ENCODE measurements at regions not wholly inside any gene's neighbourhood (a gene's known extent, or its start where the extent isn't known, plus 50 kb on each side); places are given as distances from the start of the nearest gene placed in this dataset.
"Not testable (repeated sequence)": the region's sequence is repeated elsewhere in the genome, so short reads cannot be mapped to it uniquely, and the experiment has no call there.

GRCh38 chr2:37746011-37746410 is 74.6 kb upstream of the CDC42EP3 start:
- not testable (repeated sequence) for DNase-seq (ENCODE audit: low read depth); H3K4me3 ChIP-seq (ENCODE audit: insufficient read depth, low read depth, low read length); H3K9me3 Mint-ChIP-seq (ENCODE audit: unreplicated experiment); H3K27me3 Mint-ChIP-seq (ENCODE audit: low read depth, unreplicated experiment); H3K27ac Mint-ChIP-seq (ENCODE audit: unreplicated experiment); FAIRE-seq; H2AFZ ChIP-seq (ENCODE audit: low read depth, low read length); H3K4me3 Mint-ChIP-seq (ENCODE audit: unreplicated experiment); H3K9ac ChIP-seq (ENCODE audit: low read length); H3K4me1 ChIP-seq (ENCODE audit: insufficient read depth, low read length); H3K9me3 ChIP-seq (ENCODE audit: insufficient read depth, low read depth, low read length); H3K36me3 Mint-ChIP-seq (ENCODE audit: low read depth, unreplicated experiment); H3K4me2 ChIP-seq (ENCODE audit: low read length); H3K36me3 ChIP-seq (ENCODE audit: insufficient read depth, low read length); H3K79me2 ChIP-seq (ENCODE audit: insufficient read depth, low read length); H4K20me1 ChIP-seq (ENCODE audit: insufficient read depth, low read length); H3K4me1 Mint-ChIP-seq (ENCODE audit: low read depth, unreplicated experiment); H3K27me3 ChIP-seq (ENCODE audit: insufficient read depth, low read length); H3K27ac ChIP-seq (ENCODE audit: low read depth, low read length)

DNA sequence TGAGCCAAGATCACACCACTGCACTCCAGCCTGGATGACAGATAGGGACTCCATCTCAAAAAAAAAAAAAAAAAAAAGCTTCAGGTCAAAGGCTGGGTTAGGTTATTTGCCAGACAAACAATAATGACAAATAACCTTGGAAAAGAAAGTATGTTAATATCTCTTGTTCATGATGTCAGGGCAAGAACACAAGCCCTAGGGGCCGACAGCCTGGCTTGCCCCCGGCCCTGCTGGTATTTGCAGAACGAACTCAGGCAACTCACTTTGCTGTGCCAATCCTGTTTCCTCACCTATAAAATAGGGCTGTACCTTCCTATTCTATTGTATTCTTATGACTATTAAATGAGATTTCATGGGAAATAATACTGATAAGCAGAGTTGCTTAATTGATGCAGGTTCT is 75.4 kb upstream of the CDC42EP3 start:
- no peaks in the 10 kb centered on the region for H3K27me3 ChIP-seq (ENCODE audit: insufficient read depth, low read length)
- no peaks in the 10 kb centered on the region for H4K20me1 ChIP-seq (ENCODE audit: insufficient read depth, low read length)
- H3K9me3 ChIP-seq (ENCODE audit: insufficient read depth, low read depth, low read length) = no peaks in the 10 kb centered on the region
- no peak overlapping the region for H3K4me3 Mint-ChIP-seq (ENCODE audit: unreplicated experiment)
- TF ChIP-seq CTCF (IDR thresholded peaks at IDR 0.05; ENCODE audit: insufficient read depth, low read depth, low read length) (no peak), EZH2 (IDR thresholded peaks at IDR 0.05; ENCODE audit: insufficient read depth, low read length) (no peak)
- no peak overlapping the region for H3K27ac ChIP-seq (ENCODE audit: low read depth, low read length)
- H3K79me2 ChIP-seq (ENCODE audit: insufficient read depth, low read length) = no peaks in the 10 kb centered on the region
- H3K27me3 Mint-ChIP-seq (ENCODE audit: low read depth, unreplicated experiment) = peaks cover 8% of the 10 kb centered on the region
- no peak overlapping the region for H3K27ac Mint-ChIP-seq (ENCODE audit: unreplicated experiment)
- no peak for FAIRE-seq
- no peak for DNase-seq (ENCODE audit: low read depth)
- peaks cover 6% of the 10 kb centered on the region for H3K9me3 Mint-ChIP-seq (ENCODE audit: unreplicated experiment)
- no peaks in the 10 kb centered on the region for H3K36me3 Mint-ChIP-seq (ENCODE audit: low read depth, unreplicated experiment)
- no peak overlapping the region for H3K4me3 ChIP-seq (ENCODE audit: insufficient read depth, low read depth, low read length)
- H3K36me3 ChIP-seq (ENCODE audit: insufficient read depth, low read length) = no peaks in the 10 kb centered on the region
- no peaks in the 10 kb centered on the region for H3K4me1 Mint-ChIP-seq (ENCODE audit: low read depth, unreplicated experiment)
- no peak overlapping the region for H2AFZ ChIP-seq (ENCODE audit: low read depth, low read length)
- H3K4me1 ChIP-seq (ENCODE audit: insufficient read depth, low read length) = peaks cover 5% of the 10 kb centered on the region
- H3K4me2 ChIP-seq (ENCODE audit: low read length) = no peak overlapping the region
- H3K9ac ChIP-seq (ENCODE audit: low read length) = no peak overlapping the region

- Histone ChIP-seq H3K9me3 (ENCODE audit: insufficient read depth, low read depth, low read length) (no peaks in the 10 kb centered on the region), H3K9ac (ENCODE audit: low read length) (no peak overlapping the region), H3K36me3 (ENCODE audit: insufficient read depth, low read length) (no peaks in the 10 kb centered on the region), H3K4me1 (ENCODE audit: insufficient read depth, low read length) (no peaks in the 10 kb centered on the region), H4K20me1 (ENCODE audit: insufficient read depth, low read length) (no peaks in the 10 kb centered on the region), H2AFZ (ENCODE audit: low read depth, low read length) (no peak overlapping the region), H3K4me3 (ENCODE audit: insufficient read depth, low read depth, low read length) (no peak overlapping the region), H3K79me2 (ENCODE audit: insufficient read depth, low read length) (no peaks in the 10 kb centered on the region), H3K4me2 (ENCODE audit: low read length) (no peak overlapping the region), H3K27me3 (ENCODE audit: insufficient read depth, low read length) (no peaks in the 10 kb centered on the region), H3K27ac (ENCODE audit: low read depth, low read length) (no peak overlapping the region)
- no peak overlapping the region for H3K4me3 Mint-ChIP-seq (ENCODE audit: unreplicated experiment)
- no peak overlapping the region for H3K27ac Mint-ChIP-seq (ENCODE audit: unreplicated experiment)
- H3K36me3 Mint-ChIP-seq (ENCODE audit: low read depth, unreplicated experiment) = no peaks in the 10 kb centered on the region
- H3K4me1 Mint-ChIP-seq (ENCODE audit: low read depth, unreplicated experiment) = no peaks in the 10 kb centered on the region
- peaks cover 8% of the 10 kb centered on the region for H3K27me3 Mint-ChIP-seq (ENCODE audit: low read depth, unreplicated experiment)
- DNase-seq (ENCODE audit: low read depth) (no peak), FAIRE-seq (no peak)
- no peaks in the 10 kb centered on the region for H3K9me3 Mint-ChIP-seq (ENCODE audit: unreplicated experiment)
- TF ChIP-seq EZH2 (IDR thresholded peaks at IDR 0.05; ENCODE audit: insufficient read depth, low read length) (no peak), CTCF (IDR thresholded peaks at IDR 0.05; ENCODE audit: insufficient read depth, low read depth, low read length) (no peak)
Observed at GRCh38 chr2:37748541-37748940, 77.1 kb upstream of the CDC42EP3 start.

DNA sequence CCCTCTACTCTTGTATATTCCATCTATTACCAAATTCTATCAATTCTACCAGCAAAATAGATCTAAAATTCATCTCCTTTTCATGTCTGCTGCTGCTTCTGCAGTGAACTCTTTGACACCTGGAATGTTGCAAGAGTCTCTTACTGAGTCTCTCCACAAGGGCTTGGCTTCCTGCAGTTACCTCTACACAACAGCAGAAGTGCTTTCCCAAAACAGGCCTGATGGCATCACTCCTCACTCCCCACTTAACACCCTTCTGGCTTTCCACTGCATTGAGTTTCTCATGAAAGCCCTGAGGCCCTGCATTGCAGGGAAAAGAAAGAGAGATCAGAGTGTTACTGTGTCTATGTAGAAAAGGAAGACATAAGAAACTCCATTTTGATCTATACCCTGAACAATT is 78.8 kb upstream of the CDC42EP3 start:
- not testable (repeated sequence) for H3K9me3 Mint-ChIP-seq (ENCODE audit: unreplicated experiment); FAIRE-seq; H3K4me3 ChIP-seq (ENCODE audit: insufficient read depth, low read depth, low read length); H3K36me3 ChIP-seq (ENCODE audit: insufficient read depth, low read length); H3K79me2 ChIP-seq (ENCODE audit: insufficient read depth, low read length); H2AFZ ChIP-seq (ENCODE audit: low read depth, low read length); H3K27me3 Mint-ChIP-seq (ENCODE audit: low read depth, unreplicated experiment); H4K20me1 ChIP-seq (ENCODE audit: insufficient read depth, low read length); H3K9ac ChIP-seq (ENCODE audit: low read length); H3K27me3 ChIP-seq (ENCODE audit: insufficient read depth, low read length); H3K4me2 ChIP-seq (ENCODE audit: low read length); DNase-seq (ENCODE audit: low read depth); H3K4me1 Mint-ChIP-seq (ENCODE audit: low read depth, unreplicated experiment); H3K4me1 ChIP-seq (ENCODE audit: insufficient read depth, low read length); H3K27ac ChIP-seq (ENCODE audit: low read depth, low read length); H3K36me3 Mint-ChIP-seq (ENCODE audit: low read depth, unreplicated experiment); H3K4me3 Mint-ChIP-seq (ENCODE audit: unreplicated experiment); H3K9me3 ChIP-seq (ENCODE audit: insufficient read depth, low read depth, low read length)
- H3K27ac Mint-ChIP-seq (ENCODE audit: unreplicated experiment) = peak overlapping the region; percentile 43
